Right lobe of liver (tissue), 4 donors: ENCODE measurements at regions not wholly inside any gene's neighbourhood (a gene's known extent, or its start where the extent isn't known, plus 50 kb on each side); places are given as distances from the start of the nearest gene placed in this dataset.

Source experiments
- CTCF ChIP-seq, 4 donors: fragments of 200-600 bp in 3 of 4; fragments of 450-650 bp in 1 of 4; IDR thresholded peaks; one replicate each; pipeline versions ENCODE4 v1.5.1 to v1.8.0; 2016 to 2022; ENCODE audit warnings: antibody characterized with exemption in 4 of 4, mild to moderate bottlenecking in 2 of 4
- POLR2A ChIP-seq: fragments of 450-650 bp; IDR thresholded peaks from one replicate; pipeline ENCODE4 v1.6.1; 2017; ENCODE audit warnings: antibody characterized with exemption, mild to moderate bottlenecking
- donor health status: DM: no; HTN: no; CAD: no.
- donor health status: DM: no; HTN: no; CAD: no.
- donor health status: DM: no; HTN: yes; CAD: no.

- TF ChIP-seq CTCF (IDR thresholded peaks at IDR 0.05) (no peak), POLR2A (no peak)
Observed at GRCh38 chr6:159436581-159436980, 256.5 kb downstream of the SOD2 start.
